HCT116 (cell line): ENCODE measurements at regions not wholly inside any gene's neighbourhood (a gene's known extent, or its start where the extent isn't known, plus 50 kb on each side); places are given as distances from the start of the nearest gene placed in this dataset.

Experiments
- ATAC-seq: fragments of 200-7000 bp; cut with Tn5 transposase; 2 replicates; pipeline ENCODE4 v1.9.1; 2020; ENCODE audit warnings: mild to moderate bottlenecking, moderate library complexity
- BruUV-seq: library from RNA; stranded (reverse); fragments of 400-500 nt; replicated peaks from 2 replicates; lab custom pipeline; 2021; lab: Mats Ljungman, UMichigan
- CTCF ChIA-PET: fragments of 300-600 bp; sonication (Branson Sonifier 250); formaldehyde crosslinking; loops from one replicate; lab custom pipeline; 2021; ENCODE audit warnings: antibody characterized with exemption; lab: Charles Lee
- POLR2A ChIA-PET: fragments of 300-600, 350-600 bp; sonication (Branson Sonifier 250); formaldehyde crosslinking; loops from one replicate; lab custom pipeline; 2021; ENCODE audit warnings: antibody characterized with exemption; lab: Charles Lee
- RAD21 ChIA-PET, 2 experiments: fragments of 300-600 bp; sonication (Branson Sonifier 250); formaldehyde crosslinking; loops; one replicate each; lab custom pipeline; 2023; ENCODE audit warnings: low total read pairs in 2 of 2; ENCODE audit not compliant: uncharacterized antibody in 2 of 2, unreplicated experiment in 2 of 2, low non-redundant PET in 1 of 2; lab: Charles Lee
- DNase-seq: peaks from one replicate; pipeline ENCODE4 v3.0.0-alpha.2; 2010; ENCODE audit warnings: low read depth, low spot score
- H2AFZ ChIP-seq: fragments of 200-600 bp; shearing (Covaris generic), sonication (generic); 2 replicates; pipeline ENCODE4 v1.6.1; 2017; ENCODE audit warnings: low read depth, mixed run types, mixed read lengths, antibody characterized with exemption, low read length; ENCODE audit not compliant: poor library complexity, severe bottlenecking
- H3K27ac ChIP-seq: 2 replicates; pipeline ENCODE4 v1.5.1; 2012; ENCODE audit warnings: low read depth, low read length
- H3K27me3 ChIP-seq: fragments of 200-600 bp; sonication (generic); 2 replicates; pipeline ENCODE4 v1.6.1; 2016; ENCODE audit warnings: mixed run types, low read length, mixed read lengths; ENCODE audit not compliant: insufficient read depth
- H3K36me3 ChIP-seq, 2 experiments: fragments of 200-500 bp in 1 of 2; fragments of 200-600 bp in 1 of 2; sonication (Bioruptor generic) in 1 of 2; sonication (generic) in 1 of 2; 2 replicates each; pipeline versions ENCODE4 v1.5.1 to v1.6.1; 2014 to 2016; ENCODE audit warnings: low read length in 2 of 2, inconsistent platforms in 1 of 2, mixed read lengths in 1 of 2, mixed run types in 1 of 2; ENCODE audit not compliant: insufficient read depth in 2 of 2, control insufficient read depth in 1 of 2
- H3K4me1 ChIP-seq, 2 experiments: fragments of 200-600 bp in 1 of 2; sonication (generic) in 1 of 2; 2 replicates each; pipeline versions ENCODE4 v1.5.1 to v1.6.1; 2012 to 2017; ENCODE audit warnings: low read length in 2 of 2, inconsistent platforms in 1 of 2, mild to moderate bottlenecking in 1 of 2, mixed read lengths in 1 of 2, mixed run types in 1 of 2, moderate library complexity in 1 of 2; ENCODE audit not compliant: insufficient read depth in 2 of 2, control insufficient read depth in 1 of 2
- H3K4me2 ChIP-seq: fragments of 200-600 bp; sonication (generic); 2 replicates; pipeline ENCODE4 v1.6.1; 2017; ENCODE audit warnings: mixed run types, low read length, mixed read lengths
- H3K4me3 ChIP-seq, 2 experiments: fragments of 200-600 bp in 1 of 2; sonication (generic) in 1 of 2; replicated peaks in 1 of 2; 2 replicates each; pipeline ENCODE4 v1.5.1; 2011 to 2016; ENCODE audit warnings: low read length in 2 of 2, control low read depth in 1 of 2, low read depth in 1 of 2, mild to moderate bottlenecking in 1 of 2, mixed read lengths in 1 of 2, mixed run types in 1 of 2
- H3K79me2 ChIP-seq: fragments of 200-600 bp; sonication (generic); 2 replicates; pipeline ENCODE4 v1.6.1; 2017; ENCODE audit warnings: mild to moderate bottlenecking, mixed run types, low read length, moderate library complexity, mixed read lengths; ENCODE audit not compliant: insufficient read depth
- H3K9ac ChIP-seq: fragments of 200-600 bp; sonication (generic); 2 replicates; pipeline ENCODE4 v1.6.1; 2016; ENCODE audit warnings: low read length, mixed read lengths
- H3K9me2 ChIP-seq: fragments of 200-600 bp; sonication (generic), shearing (Covaris generic); 2 replicates; pipeline ENCODE4 v1.6.1; 2017; ENCODE audit warnings: mixed run types, mild to moderate bottlenecking, moderate library complexity; ENCODE audit not compliant: insufficient read depth
- H3K9me3 ChIP-seq, 2 experiments: fragments of 200-500 bp in 1 of 2; fragments of 200-600 bp in 1 of 2; sonication (Bioruptor generic) in 1 of 2; sonication (generic) in 1 of 2; 2 replicates each; pipeline ENCODE4 v1.6.1; 2014 to 2017; ENCODE audit warnings: low read length in 2 of 2, mixed read lengths in 2 of 2, inconsistent platforms in 1 of 2, low read depth in 1 of 2, mild to moderate bottlenecking in 1 of 2, mixed run types in 1 of 2, moderate library complexity in 1 of 2; ENCODE audit not compliant: control insufficient read depth in 1 of 2, insufficient read depth in 1 of 2
- H4K20me1 ChIP-seq: fragments of 200-600 bp; sonication (generic), shearing (Covaris generic); 2 replicates; pipeline ENCODE4 v1.6.1; 2017; ENCODE audit warnings: mixed run types, mild to moderate bottlenecking, moderate library complexity; ENCODE audit not compliant: insufficient read depth
- CBX3 ChIP-seq: IDR thresholded peaks from 2 replicates; pipeline ENCODE4 v1.6.1; 2012; ENCODE audit warnings: low read depth
- CEBPB ChIP-seq: IDR thresholded peaks from 2 replicates; pipeline ENCODE4 v1.6.1; 2012; ENCODE audit warnings: low read depth
- CTCF ChIP-seq, 3 experiments: fragments of 200-600 bp in 1 of 3; sonication (generic) in 1 of 3; IDR thresholded peaks in 2 of 3; conservative IDR thresholded peaks in 1 of 3; 2 replicates each; pipeline ENCODE4 v1.5.1; 2012 to 2017; ENCODE audit warnings: low read depth in 2 of 3, low read length in 2 of 3, antibody characterized with exemption in 1 of 3, borderline replicate concordance in 1 of 3, control low read depth in 1 of 3, mild to moderate bottlenecking in 1 of 3, mixed read lengths in 1 of 3, mixed run types in 1 of 3, moderate library complexity in 1 of 3; ENCODE audit not compliant: insufficient read depth in 1 of 3
- ELF1 ChIP-seq: IDR thresholded peaks from 2 replicates; pipeline ENCODE4 v1.6.1; 2012; ENCODE audit warnings: low read depth, borderline replicate concordance
- EZH2 ChIP-seq: fragments of 200-600 bp; sonication (generic); IDR thresholded peaks from 2 replicates; pipeline ENCODE4 v1.6.1; 2017; ENCODE audit warnings: antibody characterized with exemption, mixed run types
- FOSL1 ChIP-seq: IDR thresholded peaks from 2 replicates; pipeline ENCODE4 v1.6.1; 2012; ENCODE audit warnings: low read depth
- JUND ChIP-seq: IDR thresholded peaks from 2 replicates; pipeline ENCODE4 v1.6.1; 2012
- POLR2A ChIP-seq: IDR thresholded peaks from 2 replicates; pipeline ENCODE4 v1.7.0; 2011; ENCODE audit warnings: borderline replicate concordance; ENCODE audit not compliant: insufficient read depth, insufficient read length; ENCODE audit errors: extremely low read depth
- POLR2AphosphoS5 ChIP-seq: IDR thresholded peaks from 2 replicates; pipeline ENCODE4 v1.6.1; 2011; ENCODE audit warnings: mild to moderate bottlenecking, low read depth, low read length, moderate library complexity
- RAD21 ChIP-seq: IDR thresholded peaks from 2 replicates; pipeline ENCODE4 v1.6.1; 2012; ENCODE audit warnings: low read depth, mild to moderate bottlenecking
- REST ChIP-seq: IDR thresholded peaks from 2 replicates; pipeline ENCODE4 v1.6.1; 2012; ENCODE audit warnings: low read depth
- SIN3A ChIP-seq: IDR thresholded peaks from 2 replicates; pipeline ENCODE4 v1.6.1; 2012; ENCODE audit warnings: low read depth
- SP1 ChIP-seq: IDR thresholded peaks from 2 replicates; pipeline ENCODE4 v1.6.1; 2012; ENCODE audit warnings: low read depth
- SRF ChIP-seq: IDR thresholded peaks from 2 replicates; pipeline ENCODE4 v1.6.1; 2012; ENCODE audit warnings: low read depth
- TCF7L2 ChIP-seq: IDR thresholded peaks from 2 replicates; pipeline ENCODE4 v1.7.0; 2011; ENCODE audit warnings: borderline replicate concordance, inconsistent platforms; ENCODE audit not compliant: insufficient read depth, insufficient read length; ENCODE audit errors: extremely low read depth
- YY1 ChIP-seq: IDR thresholded peaks from 2 replicates; pipeline ENCODE4 v1.6.1; 2011; ENCODE audit warnings: low read length, low read depth, moderate library complexity, mild to moderate bottlenecking; ENCODE audit not compliant: insufficient replicate concordance; ENCODE audit errors: extremely low read depth
- ZBTB33 ChIP-seq: IDR thresholded peaks from 2 replicates; pipeline ENCODE4 v1.6.1; 2011; ENCODE audit warnings: mild to moderate bottlenecking, low read length, moderate library complexity; ENCODE audit not compliant: insufficient replicate concordance; ENCODE audit errors: extremely low read depth
- ZFX ChIP-seq: fragments of 450-650 bp; IDR thresholded peaks from 2 replicates; pipeline ENCODE4 v1.6.1; 2017
- ZNF274 ChIP-seq: fragments of 200-500 bp; sonication (Bioruptor generic); IDR thresholded peaks from 2 replicates; pipeline ENCODE4 v1.6.1; 2014; ENCODE audit warnings: mild to moderate bottlenecking, low read depth, low read length, inconsistent platforms
- intact Hi-C: fragments of 100-400 bp; cut with micrococcal nuclease; formaldehyde crosslinking; loops from 2 replicates; pipeline ENCODE4 v1.10.0; 2022

- Histone ChIP-seq H4K20me1 (no peaks in the 10 kb centered on the region), H3K27ac (no peak overlapping the region), H3K4me1 (no peaks in the 10 kb centered on the region), H3K9ac (no peak overlapping the region), H3K27me3 (no peaks in the 10 kb centered on the region), H3K9me3 (peaks cover 0 to 3% of the 10 kb centered on the region in 2 experiments; a peak in 2 of 4 replicates), H3K4me3 (no peak overlapping the region)
- TF ChIP-seq CTCF (IDR thresholded peaks at IDR 0.05 in 2 of 3, conservative IDR thresholded peaks at IDR 0.05 in 1 of 3; ENCODE audit: borderline replicate concordance in 1 of 3, insufficient read depth in 1 of 3, low read depth in 2 of 3, low read length in 2 of 3) (no peak), FOSL1 (no peak), RAD21 (no peak), ELF1 (no peak), ZNF274 (no peak), CBX3 (no peak), REST (no peak), POLR2AphosphoS5 (no peak), SRF (no peak), SIN3A (no peak), JUND (no peak), TCF7L2 (no peak), EZH2 (no peak), SP1 (no peak), POLR2A (no peak), ZBTB33 (no peak), ZFX (no peak), CEBPB (no peak), YY1 (no peak)
- TF ChIP-seq, all 23 proteins: peak for 0
- H3K79me2 ChIP-seq, result no peaks in the 10 kb centered on the region
- CTCF ChIA-PET, result no interaction called here
- no peak overlapping the region for H3K4me2 ChIP-seq
- RAD21 ChIA-PET, result no interaction called here
- intact Hi-C loops, result no loop called here
- no peak for DNase-seq
- H2AFZ ChIP-seq, result no peak overlapping the region
- no peaks in the 10 kb centered on the region for H3K36me3 ChIP-seq
- BruUV-seq, result no TSS peak
- ATAC-seq, result no peak
- H3K9me2 ChIP-seq, result no peaks in the 10 kb centered on the region
- POLR2A ChIA-PET, result no interaction called here
These were observed 1069.6 kb downstream of the ADGRL2 start for GRCh38 chr1:82870332-82870731.
